ENCODE measurements at regions not wholly inside any gene's neighbourhood (a gene's known extent, or its start where the extent isn't known, plus 50 kb on each side); places are given as distances from the start of the nearest gene placed in this dataset.
"Not testable (repeated sequence)": the region's sequence is repeated elsewhere in the genome, so short reads cannot be mapped to it uniquely, and the experiment has no call there.

DNA sequence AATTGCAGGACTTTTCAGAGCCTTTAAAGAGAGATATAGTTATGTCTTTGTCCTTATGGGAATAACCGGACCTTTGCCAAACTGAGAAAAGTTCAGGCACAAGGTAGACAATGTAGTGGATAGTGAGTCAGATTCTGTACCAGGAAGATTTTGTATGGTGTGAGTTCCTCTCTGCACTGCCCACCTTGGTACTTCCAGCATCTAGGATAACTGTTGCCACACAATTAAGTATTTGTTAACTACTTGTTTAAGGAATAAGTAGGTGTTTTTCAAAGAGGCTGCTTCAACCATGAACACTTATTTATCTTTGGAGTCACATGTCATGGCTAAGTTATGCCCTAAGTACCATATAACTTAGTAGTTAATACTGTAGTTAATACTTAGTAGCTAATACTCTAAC, 131.8 kb upstream of the DOK5 start:
- peaks cover 2 to 22% (median 16%) of the 10 kb centered on the region in 5 donors for H3K4me1 ChIP-seq (ENCODE audit: control insufficient read depth in 5 of 5, insufficient read depth in 5 of 5, low read length in 5 of 5)
- no peaks in the 10 kb centered on the region for H3K27me3 ChIP-seq (ENCODE audit: control insufficient read depth in 5 of 5, insufficient read depth in 4 of 5, low read length in 5 of 5)
- no peak overlapping the region for H3K4me3 ChIP-seq (ENCODE audit: low read depth in 1 of 5, low read length in 5 of 5)
- peaks cover 0 to 3% (median 0%) of the 10 kb centered on the region in 5 donors for H3K9me3 ChIP-seq (ENCODE audit: control insufficient read depth in 5 of 5, low read length in 5 of 5)
- no peak overlapping the region for H3K9ac ChIP-seq (ENCODE audit: low read length in 5 of 5)
- H3K27ac ChIP-seq (ENCODE audit: low read depth, low read length), result no peak overlapping the region
- no peaks in the 10 kb centered on the region for H3K36me3 ChIP-seq (ENCODE audit: control insufficient read depth in 5 of 5, insufficient read depth in 5 of 5, low read length in 5 of 5)

DNA sequence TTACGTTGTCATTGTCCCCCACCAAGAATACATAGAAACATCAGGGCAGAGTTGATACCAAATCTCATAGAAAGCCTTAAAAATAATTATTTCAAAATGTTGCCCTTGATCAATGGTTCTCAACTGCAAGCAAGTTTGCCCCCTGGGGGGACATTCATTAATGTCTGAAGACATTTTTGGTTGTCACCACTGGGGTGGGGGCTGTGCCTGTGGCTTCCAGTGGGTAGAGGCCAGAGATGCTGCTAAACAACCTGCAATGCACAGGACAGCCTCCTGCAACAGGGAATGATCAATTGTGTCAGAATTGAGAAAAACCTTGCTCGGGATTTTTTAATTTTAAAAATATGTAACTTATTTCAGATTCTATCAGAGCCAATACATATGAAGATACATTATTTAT, 130.6 kb upstream of the DOK5 start:
- peaks cover 0 to 3% (median 0%) of the 10 kb centered on the region in 5 donors for H3K9me3 ChIP-seq (ENCODE audit: control insufficient read depth in 5 of 5, low read length in 5 of 5)
- H3K36me3 ChIP-seq (ENCODE audit: control insufficient read depth in 5 of 5, insufficient read depth in 5 of 5, low read length in 5 of 5), result no peaks in the 10 kb centered on the region
- peaks cover 2 to 22% (median 16%) of the 10 kb centered on the region in 5 donors for H3K4me1 ChIP-seq (ENCODE audit: control insufficient read depth in 5 of 5, insufficient read depth in 5 of 5, low read length in 5 of 5)
- H3K4me3 ChIP-seq (ENCODE audit: low read depth in 1 of 5, low read length in 5 of 5), result no peak overlapping the region
- peak overlapping the region; percentile 91 for H3K27ac ChIP-seq (ENCODE audit: low read depth, low read length)
- H3K27me3 ChIP-seq (ENCODE audit: control insufficient read depth in 5 of 5, insufficient read depth in 4 of 5, low read length in 5 of 5), result no peaks in the 10 kb centered on the region
- no peak overlapping the region for H3K9ac ChIP-seq (ENCODE audit: low read length in 5 of 5)

DNA sequence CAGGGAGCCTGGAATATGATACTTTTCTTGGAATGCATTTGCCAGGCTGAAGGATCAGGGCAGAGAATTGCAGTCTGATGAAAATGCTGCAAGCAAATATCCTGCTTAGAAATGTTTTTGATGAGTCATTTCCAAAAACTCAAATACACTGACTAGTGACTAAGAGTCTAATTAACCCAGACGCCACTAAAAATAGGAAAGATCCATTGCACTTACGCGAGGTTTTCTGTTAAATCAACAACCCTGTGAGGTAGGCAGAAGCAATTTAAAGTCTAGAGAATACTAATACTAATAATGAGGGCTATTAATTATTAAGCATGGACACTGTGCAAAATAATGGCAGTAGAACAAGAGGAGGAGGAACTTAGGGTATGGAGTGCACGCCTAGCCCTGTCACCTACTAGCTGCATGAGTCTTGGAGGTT, 130.1 kb upstream of the DOK5 start:
- Histone ChIP-seq H3K4me1 (ENCODE audit: control insufficient read depth in 5 of 5, insufficient read depth in 5 of 5, low read length in 5 of 5) (peaks cover 2 to 23% (median 16%) of the 10 kb centered on the region in 5 donors), H3K36me3 (ENCODE audit: control insufficient read depth in 5 of 5, insufficient read depth in 5 of 5, low read length in 5 of 5) (no peaks in the 10 kb centered on the region), H3K27ac (ENCODE audit: low read depth, low read length) (peak overlapping the region; percentile 91), H3K9ac (ENCODE audit: low read length in 5 of 5) (peak overlapping the region in 1 of 5 donors; percentile 9), H3K27me3 (ENCODE audit: control insufficient read depth in 5 of 5, insufficient read depth in 4 of 5, low read length in 5 of 5) (no peaks in the 10 kb centered on the region), H3K9me3 (ENCODE audit: control insufficient read depth in 5 of 5, low read length in 5 of 5) (peaks cover 0 to 3% (median 0%) of the 10 kb centered on the region in 5 donors), H3K4me3 (ENCODE audit: low read depth in 1 of 5, low read length in 5 of 5) (peak overlapping the region in 4 of 5 donors; percentile 17 to 47 (median 19))

DNA sequence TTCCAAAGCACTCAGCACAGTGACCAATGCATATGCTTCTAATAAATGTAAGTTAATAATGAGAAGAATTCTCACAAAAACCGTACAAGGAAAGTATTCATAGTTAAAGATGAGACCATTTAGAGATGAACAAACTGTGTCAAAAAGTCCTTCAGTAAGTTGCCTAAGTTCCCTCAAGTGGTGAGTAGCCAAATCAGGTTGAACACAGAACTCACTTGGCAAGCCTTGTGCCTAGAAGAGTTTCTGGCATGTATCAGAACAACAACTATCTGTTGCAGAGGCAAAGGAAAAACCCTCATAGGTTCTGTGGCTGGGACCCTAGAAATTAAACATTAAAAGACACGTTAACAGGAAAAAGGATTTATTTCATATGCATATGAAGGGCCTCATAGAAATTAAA, 129.6 kb upstream of the DOK5 start:
- H3K4me1 ChIP-seq (ENCODE audit: control insufficient read depth in 5 of 5, insufficient read depth in 5 of 5, low read length in 5 of 5), result peaks cover 2 to 28% (median 16%) of the 10 kb centered on the region in 5 donors

DNA sequence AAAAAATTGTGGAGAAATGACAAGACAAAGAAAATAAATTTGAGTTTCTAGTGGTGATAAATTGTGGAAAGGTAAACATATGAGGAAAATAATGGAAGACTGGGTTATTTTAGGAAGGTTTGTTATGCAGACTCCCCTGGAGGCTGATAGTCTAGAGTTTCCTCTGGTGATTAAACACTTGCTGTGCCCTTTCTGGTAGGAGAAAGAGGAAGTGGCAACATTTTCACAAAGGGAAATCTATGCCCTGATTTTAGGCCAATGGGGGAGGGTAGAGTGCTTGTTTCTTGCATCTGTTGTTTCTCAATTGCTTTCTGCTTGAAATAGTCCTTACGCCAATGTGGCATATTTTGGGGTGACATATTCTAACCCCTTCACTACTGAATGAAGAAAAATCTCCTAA, 129.1 kb upstream of the DOK5 start:
- H3K27me3 ChIP-seq (ENCODE audit: control insufficient read depth in 5 of 5, insufficient read depth in 4 of 5, low read length in 5 of 5), result no peaks in the 10 kb centered on the region
- peak overlapping the region; percentile 91 for H3K27ac ChIP-seq (ENCODE audit: low read depth, low read length)
- H3K9ac ChIP-seq (ENCODE audit: low read length in 5 of 5), result no peak overlapping the region
- H3K9me3 ChIP-seq (ENCODE audit: control insufficient read depth in 5 of 5, low read length in 5 of 5), result peaks cover 0 to 3% (median 0%) of the 10 kb centered on the region in 5 donors
- H3K4me1 ChIP-seq (ENCODE audit: control insufficient read depth in 5 of 5, insufficient read depth in 5 of 5, low read length in 5 of 5), result peaks cover 2 to 28% (median 16%) of the 10 kb centered on the region in 5 donors
- H3K4me3 ChIP-seq (ENCODE audit: low read depth in 1 of 5, low read length in 5 of 5), result no peak overlapping the region
- H3K36me3 ChIP-seq (ENCODE audit: control insufficient read depth in 5 of 5, insufficient read depth in 5 of 5, low read length in 5 of 5), result no peaks in the 10 kb centered on the region

More for the DNA sequence above, 129.6 kb upstream of the DOK5 start:
- H3K36me3 ChIP-seq (ENCODE audit: control insufficient read depth in 5 of 5, insufficient read depth in 5 of 5, low read length in 5 of 5), result no peaks in the 10 kb centered on the region
- peak overlapping the region in 2 of 5 donors; percentile 17 to 19 for H3K4me3 ChIP-seq (ENCODE audit: low read depth in 1 of 5, low read length in 5 of 5)
- H3K9ac ChIP-seq (ENCODE audit: low read length in 5 of 5), result peak overlapping the region in 1 of 5 donors; percentile 9
- H3K9me3 ChIP-seq (ENCODE audit: control insufficient read depth in 5 of 5, low read length in 5 of 5), result peaks cover 0 to 3% (median 0%) of the 10 kb centered on the region in 5 donors
- H3K27me3 ChIP-seq (ENCODE audit: control insufficient read depth in 5 of 5, insufficient read depth in 4 of 5, low read length in 5 of 5), result no peaks in the 10 kb centered on the region
- peak overlapping the region; percentile 91 for H3K27ac ChIP-seq (ENCODE audit: low read depth, low read length)

DNA sequence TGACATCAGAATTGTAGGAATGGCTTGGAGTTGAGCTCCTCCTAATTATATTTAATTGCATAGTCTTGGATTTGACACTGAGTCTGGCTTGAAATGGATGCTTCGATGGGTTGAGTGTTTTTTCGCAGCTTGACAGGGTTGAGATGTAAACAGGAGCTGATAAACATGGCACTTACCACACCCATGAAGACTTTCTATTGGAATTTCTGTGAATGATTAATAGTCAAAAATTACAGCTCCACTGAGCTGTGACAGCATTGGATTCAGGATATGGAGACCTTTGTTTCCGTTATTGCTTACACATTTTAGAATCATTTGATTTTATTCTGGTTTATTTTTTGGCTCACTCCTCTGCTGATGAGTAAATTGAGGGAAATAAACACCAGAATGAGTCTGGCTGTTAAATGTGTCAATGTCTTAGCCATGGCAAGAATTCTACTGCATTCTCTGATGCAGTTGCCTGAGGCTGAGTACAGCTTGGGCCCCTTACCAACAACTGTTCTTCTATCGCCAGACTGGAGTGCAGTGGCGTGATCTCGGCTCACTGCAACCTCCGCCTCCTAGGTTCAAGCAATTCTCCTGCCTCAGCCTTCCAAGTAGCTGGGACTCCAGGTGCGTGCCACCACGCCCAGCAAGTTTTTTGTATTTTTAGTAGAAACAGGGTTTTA, 128.1 kb upstream of the DOK5 start:
- Histone ChIP-seq H3K27me3 (ENCODE audit: control insufficient read depth in 5 of 5, insufficient read depth in 4 of 5, low read length in 5 of 5) (no peaks in the 10 kb centered on the region), H3K9ac (ENCODE audit: low read length in 5 of 5) (no peak overlapping the region), H3K36me3 (ENCODE audit: control insufficient read depth in 5 of 5, insufficient read depth in 5 of 5, low read length in 5 of 5) (no peaks in the 10 kb centered on the region), H3K9me3 (ENCODE audit: control insufficient read depth in 5 of 5, low read length in 5 of 5) (peaks cover 0 to 3% (median 0%) of the 10 kb centered on the region in 5 donors), H3K27ac (ENCODE audit: low read depth, low read length) (no peak overlapping the region), H3K4me3 (ENCODE audit: low read depth in 1 of 5, low read length in 5 of 5) (no peak overlapping the region), H3K4me1 (ENCODE audit: control insufficient read depth in 5 of 5, insufficient read depth in 5 of 5, low read length in 5 of 5) (peaks cover 2 to 28% (median 16%) of the 10 kb centered on the region in 5 donors)

DNA sequence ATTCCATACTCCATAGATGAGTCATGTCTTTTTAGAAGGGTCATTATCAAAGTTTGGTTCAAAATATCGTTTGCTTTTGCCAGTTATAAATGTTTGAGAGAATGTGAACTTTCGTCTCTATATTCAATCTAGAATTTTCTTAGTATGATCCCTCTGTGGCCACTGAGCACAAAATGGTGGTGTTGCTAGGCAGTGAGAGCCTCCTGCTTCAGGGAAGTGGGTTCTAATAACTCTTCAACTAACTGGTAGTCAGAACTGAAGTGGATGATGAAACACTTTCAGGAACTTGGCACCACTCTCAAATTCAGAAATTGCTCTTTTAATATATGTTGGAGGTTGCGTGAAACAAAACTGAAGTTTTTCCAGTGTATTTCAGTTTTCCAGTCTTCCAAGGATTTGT, 125.0 kb upstream of the DOK5 start:
- Histone ChIP-seq H3K27me3 (ENCODE audit: control insufficient read depth in 5 of 5, insufficient read depth in 4 of 5, low read length in 5 of 5) (no peaks in the 10 kb centered on the region), H3K4me3 (ENCODE audit: low read depth in 1 of 5, low read length in 5 of 5) (no peak overlapping the region), H3K27ac (ENCODE audit: low read depth, low read length) (no peak overlapping the region), H3K9me3 (ENCODE audit: control insufficient read depth in 5 of 5, low read length in 5 of 5) (peaks cover 0 to 3% (median 0%) of the 10 kb centered on the region in 5 donors), H3K36me3 (ENCODE audit: control insufficient read depth in 5 of 5, insufficient read depth in 5 of 5, low read length in 5 of 5) (no peaks in the 10 kb centered on the region), H3K9ac (ENCODE audit: low read length in 5 of 5) (no peak overlapping the region), H3K4me1 (ENCODE audit: control insufficient read depth in 5 of 5, insufficient read depth in 5 of 5, low read length in 5 of 5) (peaks cover 0 to 18% (median 8%) of the 10 kb centered on the region in 5 donors)

DNA sequence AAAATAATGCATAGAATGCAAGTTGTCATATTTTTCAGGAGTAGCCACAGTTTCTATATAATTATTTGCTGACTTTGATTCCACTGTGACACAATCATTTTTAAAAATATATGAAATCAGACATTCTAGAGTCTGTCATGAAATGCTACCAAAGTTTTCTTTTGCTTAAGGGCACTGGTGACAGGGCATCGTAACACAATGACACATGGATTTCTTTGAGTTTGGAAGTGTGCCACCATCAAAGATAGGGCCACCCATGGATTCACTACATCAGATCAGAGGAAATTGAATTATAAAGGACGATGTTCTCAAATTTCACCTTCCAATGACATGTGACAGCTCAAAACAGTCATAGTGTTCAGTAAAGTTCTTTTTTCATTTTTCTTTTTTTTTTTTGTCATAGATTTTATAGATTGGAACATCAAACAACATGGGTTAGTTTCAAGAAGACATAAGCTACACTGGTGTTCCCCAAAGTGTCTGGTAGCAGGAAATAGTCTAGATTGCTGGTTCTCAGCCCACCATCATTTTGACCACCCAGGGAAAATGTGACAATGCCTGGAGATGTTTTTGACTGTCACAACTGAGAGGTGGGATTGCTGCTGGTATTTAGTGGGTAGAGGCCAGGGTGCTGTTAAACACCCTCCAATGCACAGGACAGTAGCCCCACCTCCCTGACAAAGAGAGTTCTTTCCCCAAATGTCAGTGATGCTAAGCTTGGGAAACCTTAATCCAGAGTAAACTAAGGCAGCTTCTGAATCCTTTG, 123.8 kb upstream of the DOK5 start:
- H3K9me3 ChIP-seq (ENCODE audit: control insufficient read depth in 5 of 5, low read length in 5 of 5), result peaks cover 0 to under 1% (median 0%) of the 10 kb centered on the region in 5 donors
- no peak overlapping the region for H3K27ac ChIP-seq (ENCODE audit: low read depth, low read length)
- peaks cover 0 to 7% (median 0%) of the 10 kb centered on the region in 5 donors for H3K4me1 ChIP-seq (ENCODE audit: control insufficient read depth in 5 of 5, insufficient read depth in 5 of 5, low read length in 5 of 5)
- H3K9ac ChIP-seq (ENCODE audit: low read length in 5 of 5), result no peak overlapping the region
- H3K4me3 ChIP-seq (ENCODE audit: low read depth in 1 of 5, low read length in 5 of 5), result no peak overlapping the region
- no peaks in the 10 kb centered on the region for H3K36me3 ChIP-seq (ENCODE audit: control insufficient read depth in 5 of 5, insufficient read depth in 5 of 5, low read length in 5 of 5)
- no peaks in the 10 kb centered on the region for H3K27me3 ChIP-seq (ENCODE audit: control insufficient read depth in 5 of 5, insufficient read depth in 4 of 5, low read length in 5 of 5)

DNA sequence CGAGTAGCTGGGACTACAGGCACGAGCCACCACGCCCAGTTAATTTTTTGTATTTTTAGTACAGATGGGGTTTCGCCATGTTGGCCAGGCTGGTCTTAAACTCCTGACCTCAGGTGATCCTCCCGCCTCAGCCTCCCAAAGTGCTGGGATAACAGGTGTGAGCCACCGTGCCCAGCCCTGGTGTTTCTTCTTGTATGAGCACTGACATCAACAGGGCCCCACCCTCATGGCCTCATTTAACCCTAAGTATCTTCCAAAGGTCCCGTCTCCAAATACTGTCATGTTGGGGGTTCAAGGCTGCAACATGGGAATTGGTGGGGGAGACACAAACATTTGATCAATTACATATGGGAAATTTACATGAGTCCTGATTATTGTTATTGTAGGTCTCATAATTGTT, 122.9 kb upstream of the DOK5 start:
- not testable (repeated sequence) for H3K9ac ChIP-seq (ENCODE audit: low read length in 5 of 5); H3K27me3 ChIP-seq (ENCODE audit: control insufficient read depth in 5 of 5, insufficient read depth in 4 of 5, low read length in 5 of 5); H3K4me3 ChIP-seq (ENCODE audit: low read depth in 1 of 5, low read length in 5 of 5); H3K9me3 ChIP-seq (ENCODE audit: control insufficient read depth in 5 of 5, low read length in 5 of 5); H3K4me1 ChIP-seq (ENCODE audit: control insufficient read depth in 5 of 5, insufficient read depth in 5 of 5, low read length in 5 of 5); H3K36me3 ChIP-seq (ENCODE audit: control insufficient read depth in 5 of 5, insufficient read depth in 5 of 5, low read length in 5 of 5); H3K27ac ChIP-seq (ENCODE audit: low read depth, low read length)

DNA sequence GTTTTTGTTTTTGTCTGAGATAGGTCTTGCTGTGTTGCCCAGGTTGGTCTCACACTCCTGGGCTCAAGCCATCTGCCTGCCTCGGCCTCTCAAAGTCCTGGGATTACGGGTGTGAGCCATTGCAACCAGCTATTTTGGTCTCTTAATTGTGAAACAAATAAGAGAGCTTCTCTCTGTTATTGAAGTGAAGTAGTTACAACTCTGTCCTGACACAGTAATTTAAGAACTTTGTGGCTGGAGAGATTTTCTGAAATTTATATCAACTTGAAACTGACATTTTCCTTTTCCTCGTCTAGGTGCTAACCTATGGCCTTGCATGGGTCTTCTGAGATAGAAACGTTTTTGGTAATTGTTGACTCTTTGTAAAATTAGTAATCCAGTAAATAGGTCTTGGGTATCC, 122.1 kb upstream of the DOK5 start:
- Histone ChIP-seq H3K36me3 (ENCODE audit: control insufficient read depth in 5 of 5, insufficient read depth in 5 of 5, low read length in 5 of 5) (no peaks in the 10 kb centered on the region), H3K4me3 (ENCODE audit: low read depth in 1 of 5, low read length in 5 of 5) (no peak overlapping the region), H3K9ac (ENCODE audit: low read length in 5 of 5) (no peak overlapping the region), H3K9me3 (ENCODE audit: control insufficient read depth in 5 of 5, low read length in 5 of 5) (no peaks in the 10 kb centered on the region), H3K27ac (ENCODE audit: low read depth, low read length) (no peak overlapping the region), H3K4me1 (ENCODE audit: control insufficient read depth in 5 of 5, insufficient read depth in 5 of 5, low read length in 5 of 5) (peaks cover 0 to 6% (median 0%) of the 10 kb centered on the region in 5 donors), H3K27me3 (ENCODE audit: control insufficient read depth in 5 of 5, insufficient read depth in 4 of 5, low read length in 5 of 5) (no peaks in the 10 kb centered on the region)

Data from subcutaneous abdominal adipose tissue (tissue), 5 donors.